DND-41 (cell line): ENCODE measurements at regions not wholly inside any gene's neighbourhood (a gene's known extent, or its start where the extent isn't known, plus 50 kb on each side); places are given as distances from the start of the nearest gene placed in this dataset.

ENCODE experiments used
- ATAC-seq: fragments of 200-7000 bp; cut with Tn5 transposase; 3 replicates; pipeline ENCODE4 v1.9.1; 2021; ENCODE audit warnings: low read depth; ENCODE audit not compliant: insufficient read depth
- DNase-seq: peaks from one replicate; pipeline ENCODE4 v3.0.0-alpha.2; 2020
- H2AFZ ChIP-seq: 2 replicates; pipeline ENCODE4 v1.6.0; 2012; ENCODE audit warnings: low read depth, low read length
- H3K27ac ChIP-seq: 2 replicates; pipeline ENCODE4 v1.5.1; 2012; ENCODE audit warnings: low read length, inconsistent platforms
- H3K27me3 ChIP-seq: fragments of 200-600 bp; sonication (generic); 2 replicates; pipeline ENCODE4 v1.6.0; 2012; ENCODE audit warnings: low read length, mild to moderate bottlenecking, inconsistent platforms; ENCODE audit not compliant: insufficient read depth, poor library complexity
- H3K36me3 ChIP-seq: 2 replicates; pipeline ENCODE4 v1.5.1; 2012; ENCODE audit warnings: low read length, inconsistent platforms; ENCODE audit not compliant: insufficient read depth
- H3K4me1 ChIP-seq: 2 replicates; pipeline ENCODE4 v1.5.1; 2012; ENCODE audit warnings: mild to moderate bottlenecking, low read length; ENCODE audit not compliant: insufficient read depth
- H3K4me2 ChIP-seq: 2 replicates; pipeline ENCODE4 v1.6.0; 2012; ENCODE audit warnings: mild to moderate bottlenecking, moderate library complexity, low read length, inconsistent platforms; ENCODE audit not compliant: insufficient read depth
- H3K4me3 ChIP-seq, 2 experiments: fragments of 200-600 bp in 1 of 2; shearing (Covaris generic) in 1 of 2; 2 replicates each; pipeline ENCODE4 v1.5.1; 2012 to 2016; ENCODE audit warnings: inconsistent platforms in 2 of 2, low read length in 2 of 2, mild to moderate bottlenecking in 2 of 2, low read depth in 1 of 2, moderate library complexity in 1 of 2
- H3K79me2 ChIP-seq: 2 replicates; pipeline ENCODE4 v1.6.0; 2012; ENCODE audit warnings: low read length, inconsistent platforms; ENCODE audit not compliant: insufficient read depth
- H3K9ac ChIP-seq: 2 replicates; pipeline ENCODE4 v1.6.0; 2012; ENCODE audit warnings: low read depth, mild to moderate bottlenecking, inconsistent platforms, low read length, moderate library complexity
- H3K9me3 ChIP-seq: 2 replicates; pipeline ENCODE4 v1.5.1; 2012; ENCODE audit warnings: low read length, moderate library complexity, mild to moderate bottlenecking, inconsistent platforms; ENCODE audit not compliant: insufficient read depth, severe bottlenecking
- H4K20me1 ChIP-seq: 2 replicates; pipeline ENCODE4 v1.6.0; 2012; ENCODE audit warnings: low read length; ENCODE audit not compliant: insufficient read depth
- CTCF ChIP-seq: IDR thresholded peaks from 2 replicates; pipeline ENCODE4 v1.5.1; 2012; ENCODE audit warnings: borderline replicate concordance, low read length, moderate library complexity, mild to moderate bottlenecking; ENCODE audit not compliant: poor library complexity, severe bottlenecking; ENCODE audit errors: extremely low read depth
- EZH2 ChIP-seq: IDR thresholded peaks from 3 replicates; pipeline ENCODE4 v1.6.1; 2012; ENCODE audit warnings: borderline replicate concordance, low read depth, mild to moderate bottlenecking, moderate library complexity, low read length, inconsistent platforms; ENCODE audit not compliant: severe bottlenecking

- Histone ChIP-seq H3K4me3 (no peak overlapping the region), H3K27me3 (no peaks in the 10 kb centered on the region), H3K27ac (no peak overlapping the region), H2AFZ (no peak overlapping the region), H3K36me3 (no peaks in the 10 kb centered on the region), H3K9ac (no peak overlapping the region), H3K79me2 (no peaks in the 10 kb centered on the region), H3K4me1 (no peaks in the 10 kb centered on the region), H3K4me2 (no peak overlapping the region), H4K20me1 (no peaks in the 10 kb centered on the region), H3K9me3 (no peaks in the 10 kb centered on the region)
- DNase-seq (no peak), ATAC-seq (no peak)
- no peak for TF ChIP-seq EZH2
- TF ChIP-seq CTCF: no peak
These were observed 227.2 kb downstream of the MRPS30 start for GRCh38 chr5:45035991-45036390.

GRCh38 chr5:45037927-45038326 is 229.2 kb downstream of the MRPS30 start:
- H3K79me2 ChIP-seq: no peaks in the 10 kb centered on the region
- H3K9me3 ChIP-seq: no peaks in the 10 kb centered on the region
- H2AFZ ChIP-seq: no peak overlapping the region
- no peak overlapping the region for H3K4me2 ChIP-seq
- H3K27ac ChIP-seq: no peak overlapping the region
- no peaks in the 10 kb centered on the region for H3K4me1 ChIP-seq
- no peak overlapping the region for H3K9ac ChIP-seq
- TF ChIP-seq CTCF (no peak), EZH2 (no peak)
- H3K36me3 ChIP-seq: no peaks in the 10 kb centered on the region
- H3K4me3 ChIP-seq: no peak overlapping the region
- ATAC-seq: no peak
- H3K27me3 ChIP-seq: no peaks in the 10 kb centered on the region
- no peak for DNase-seq
- H4K20me1 ChIP-seq: no peaks in the 10 kb centered on the region

- Histone ChIP-seq H3K79me2 (no peaks in the 10 kb centered on the region), H4K20me1 (no peaks in the 10 kb centered on the region), H3K4me2 (no peak overlapping the region), H3K27me3 (no peaks in the 10 kb centered on the region), H3K9ac (no peak overlapping the region), H3K27ac (no peak overlapping the region), H3K36me3 (no peaks in the 10 kb centered on the region), H2AFZ (no peak overlapping the region), H3K4me3 (no peak overlapping the region), H3K9me3 (no peaks in the 10 kb centered on the region), H3K4me1 (no peaks in the 10 kb centered on the region)
- TF ChIP-seq CTCF: peak; percentile 66
- no peak for TF ChIP-seq EZH2
- no peak for ATAC-seq
- DNase-seq: no peak
These were observed 229.7 kb downstream of the MRPS30 start for GRCh38 chr5:45038366-45038987.
